ENCODE measurements at regions not wholly inside any gene's neighbourhood (a gene's known extent, or its start where the extent isn't known, plus 50 kb on each side); places are given as distances from the start of the nearest gene placed in this dataset.

GRCh38 chr16:55012793-55013192, 82.1 kb downstream of the IRX5 start:
- TF ChIP-seq RFX5 (IDR thresholded peaks at IDR 0.05; ENCODE audit: low read depth, low read length) (no peak), MAFK (IDR thresholded peaks at IDR 0.05; ENCODE audit: low read depth, low read length) (no peak), RAD21 (IDR thresholded peaks at IDR 0.05; ENCODE audit: low read length) (no peak), POLR2A (IDR thresholded peaks at IDR 0.05; ENCODE audit: low read depth, low read length) (no peak), CTCF (conservative IDR thresholded peaks at IDR 0.05; ENCODE audit: low read depth, low read length) (no peak), RCOR1 (IDR thresholded peaks at IDR 0.05; ENCODE audit: insufficient replicate concordance, low read length) (no peak), SMC3 (IDR thresholded peaks at IDR 0.05; ENCODE audit: low read depth, low read length) (no peak)

Measured in IMR-90 (cell line).